ENCODE measurements at regions not wholly inside any gene's neighbourhood (a gene's known extent, or its start where the extent isn't known, plus 50 kb on each side); places are given as distances from the start of the nearest gene placed in this dataset.

GRCh38 chr2:118197011-118197675, 108.9 kb downstream of the INSIG2 start:
- no peak for DNase-seq (ENCODE audit: low read depth in 2 of 2)

- no peak for DNase-seq (ENCODE audit: low read depth in 2 of 2)
Measured at GRCh38 chr2:118190474-118190873, 102.2 kb downstream of the INSIG2 start.

DNA sequence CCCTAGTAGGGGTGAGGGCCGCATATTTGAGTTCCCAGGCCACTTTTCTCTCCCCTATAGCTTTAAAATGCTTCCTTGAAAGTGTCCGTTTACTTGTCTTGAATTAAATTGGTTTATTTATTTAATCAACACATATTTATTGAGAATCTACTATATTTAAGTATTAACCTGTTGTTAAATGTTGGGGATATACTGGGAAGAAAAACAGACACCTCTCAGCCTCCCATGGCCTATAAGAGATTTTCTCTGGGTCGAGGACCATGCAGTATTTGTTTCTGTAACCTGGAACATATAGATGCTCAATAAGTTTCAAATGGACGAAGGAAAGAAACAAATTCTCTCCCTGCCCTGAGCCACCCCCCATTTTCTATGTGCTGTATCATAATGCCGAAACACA, 98.6 kb downstream of the INSIG2 start:
- no peak for DNase-seq (ENCODE audit: low read depth in 2 of 2)

DNA sequence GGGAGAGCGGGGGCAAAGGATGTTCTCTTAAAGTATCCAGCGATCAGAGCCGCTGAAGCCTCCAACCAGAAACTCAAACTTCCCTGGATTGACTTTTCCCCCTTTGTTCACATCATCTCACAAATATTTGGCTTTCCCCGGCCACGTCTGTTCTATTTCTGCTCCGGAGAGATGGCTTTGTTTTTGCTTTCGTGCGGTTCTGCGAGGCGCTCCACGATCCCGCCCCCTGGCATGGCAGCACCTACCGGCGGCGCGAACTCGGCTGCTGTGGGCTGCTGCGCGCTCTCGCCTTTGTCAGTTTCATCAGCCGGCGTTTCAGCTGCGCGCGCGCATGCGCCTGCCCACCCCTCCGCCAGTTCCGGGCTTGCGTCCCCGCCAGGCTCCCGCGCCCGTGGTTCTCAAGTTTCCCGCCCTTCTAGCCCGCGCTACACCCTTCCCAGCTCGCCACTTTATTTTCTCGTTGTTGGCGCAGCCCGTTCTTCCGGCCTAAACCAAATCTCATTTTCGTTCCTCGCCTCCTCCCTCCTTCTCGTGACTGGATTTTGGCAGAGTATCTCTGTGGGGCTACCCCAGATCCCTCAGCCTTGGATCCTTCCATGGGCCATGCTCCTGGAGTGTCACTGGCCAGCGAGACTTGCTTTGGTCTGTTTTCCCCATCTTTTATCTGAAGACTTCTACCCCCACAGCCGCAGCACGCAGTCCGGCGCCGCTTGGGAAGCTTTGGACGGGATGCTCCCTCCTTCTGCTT, 98.0 kb downstream of the INSIG2 start:
- DNase-seq (ENCODE audit: low read depth in 2 of 2), result peak; percentile 73 to 90

DNA sequence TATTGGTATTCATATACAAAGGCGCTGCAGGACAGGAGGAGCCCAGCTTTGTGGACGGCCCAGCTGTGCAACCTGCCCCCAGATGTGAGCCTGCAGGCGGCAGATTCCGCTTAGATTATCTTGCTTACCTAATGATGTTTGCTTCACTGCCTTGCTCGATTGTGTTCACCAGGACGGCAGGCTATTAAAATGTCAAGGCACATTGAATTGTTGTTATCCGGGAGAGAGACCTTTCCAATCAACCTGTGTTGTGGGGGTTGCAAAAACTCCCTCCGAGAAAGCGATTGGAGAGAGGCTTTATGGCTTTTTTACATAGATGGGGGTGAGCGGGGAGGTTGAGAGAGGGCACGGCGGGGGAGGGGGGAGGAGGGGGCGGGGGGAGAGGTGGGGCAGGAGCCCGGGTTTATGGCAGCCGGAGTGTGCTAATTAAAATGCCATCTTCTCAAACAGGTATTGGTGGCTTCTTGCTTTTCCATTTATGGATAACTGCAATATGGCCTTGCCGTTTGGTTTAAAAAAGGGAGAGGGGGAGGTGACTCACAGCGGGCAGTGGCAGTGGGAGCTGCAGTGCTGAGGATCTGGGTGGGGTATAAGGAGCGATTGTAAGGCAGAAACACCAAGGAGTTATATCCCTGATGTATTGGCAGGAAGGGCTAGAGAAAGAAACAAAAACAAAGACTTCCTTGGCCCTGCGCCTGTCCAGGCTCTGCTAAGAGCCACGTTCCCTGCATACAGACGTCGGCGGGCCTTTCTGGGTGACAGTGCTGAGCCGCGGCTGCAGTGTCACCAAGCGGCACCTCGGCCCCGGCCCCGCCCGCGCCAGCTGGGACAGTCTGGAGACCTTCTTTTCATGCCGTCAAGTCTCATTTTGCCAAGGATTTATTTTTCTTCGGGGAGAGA, 97.2 kb downstream of the INSIG2 start:
- DNase-seq (ENCODE audit: low read depth in 2 of 2), result peak in 1 of 2 donors; percentile 27

- DNase-seq (ENCODE audit: low read depth in 2 of 2), result no peak
Measured at GRCh38 chr2:118183381-118183780, 95.1 kb downstream of the INSIG2 start.

GRCh38 chr2:118179445-118179844, 91.2 kb downstream of the INSIG2 start:
- DNase-seq (ENCODE audit: low read depth in 2 of 2), result no peak

DNA sequence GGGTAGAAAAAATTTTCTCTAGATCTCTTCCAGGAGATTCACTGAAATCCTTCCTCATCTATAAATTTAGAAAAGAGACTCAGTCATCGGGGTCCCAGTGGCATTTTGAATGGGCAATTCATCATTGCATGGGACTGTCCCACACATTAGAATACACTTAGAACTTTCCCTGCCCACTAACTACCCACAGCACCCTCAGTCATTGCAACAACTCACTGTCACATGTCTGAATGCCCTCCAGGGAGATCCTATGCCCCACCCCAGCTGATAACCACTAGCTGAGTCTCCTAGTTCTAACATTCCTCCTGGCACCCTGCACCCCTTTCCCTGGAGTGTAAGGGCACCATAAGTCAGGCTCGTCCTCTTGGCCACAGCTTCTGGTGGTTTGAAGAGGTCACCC, 89.6 kb downstream of the INSIG2 start:
- DNase-seq (ENCODE audit: low read depth in 2 of 2), result no peak

DNA sequence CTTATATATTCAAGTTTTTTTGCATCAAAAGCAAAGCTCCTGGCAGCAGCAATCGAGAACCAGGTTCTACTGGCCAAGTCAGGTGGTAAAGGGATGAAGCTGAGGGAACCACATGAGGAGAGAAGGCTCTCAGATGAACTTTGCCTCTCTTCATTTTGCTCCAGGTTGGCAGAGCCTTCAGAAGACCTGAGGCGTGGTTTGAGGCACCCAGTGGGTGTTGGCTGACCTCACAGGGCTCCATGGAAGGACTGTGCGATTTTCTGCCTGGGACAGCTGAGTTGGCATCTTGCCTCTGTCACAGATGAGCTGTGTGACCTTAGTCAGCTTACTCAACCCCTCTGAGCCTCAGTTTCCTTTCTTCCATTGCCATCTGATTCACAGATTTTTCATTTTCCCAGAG, 89.0 kb downstream of the INSIG2 start:
- no peak for DNase-seq (ENCODE audit: low read depth in 2 of 2)

- no peak for DNase-seq (ENCODE audit: low read depth in 2 of 2)
Measured at GRCh38 chr2:118176601-118177000, 88.3 kb downstream of the INSIG2 start.

DNA sequence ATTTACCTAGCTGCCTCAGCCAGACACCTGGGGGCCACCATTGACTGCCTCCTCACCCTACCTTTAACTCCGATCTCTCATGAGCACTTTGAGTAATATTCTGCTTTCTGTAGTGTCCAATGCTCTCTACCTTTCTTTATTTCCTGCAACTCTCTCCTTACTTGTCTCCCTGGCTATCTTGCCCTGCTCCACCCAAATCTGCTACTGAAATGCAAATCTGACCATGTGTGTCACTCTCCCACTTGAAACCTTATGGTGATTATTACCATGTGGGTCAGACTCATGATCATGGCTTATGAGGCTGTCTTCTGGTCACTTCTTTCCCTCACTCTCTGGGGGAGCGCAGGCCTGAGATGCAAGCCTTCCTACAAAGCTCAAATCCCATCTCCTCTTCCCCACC, 83.3 kb downstream of the INSIG2 start:
- no peak for DNase-seq (ENCODE audit: low read depth in 2 of 2)

DNA sequence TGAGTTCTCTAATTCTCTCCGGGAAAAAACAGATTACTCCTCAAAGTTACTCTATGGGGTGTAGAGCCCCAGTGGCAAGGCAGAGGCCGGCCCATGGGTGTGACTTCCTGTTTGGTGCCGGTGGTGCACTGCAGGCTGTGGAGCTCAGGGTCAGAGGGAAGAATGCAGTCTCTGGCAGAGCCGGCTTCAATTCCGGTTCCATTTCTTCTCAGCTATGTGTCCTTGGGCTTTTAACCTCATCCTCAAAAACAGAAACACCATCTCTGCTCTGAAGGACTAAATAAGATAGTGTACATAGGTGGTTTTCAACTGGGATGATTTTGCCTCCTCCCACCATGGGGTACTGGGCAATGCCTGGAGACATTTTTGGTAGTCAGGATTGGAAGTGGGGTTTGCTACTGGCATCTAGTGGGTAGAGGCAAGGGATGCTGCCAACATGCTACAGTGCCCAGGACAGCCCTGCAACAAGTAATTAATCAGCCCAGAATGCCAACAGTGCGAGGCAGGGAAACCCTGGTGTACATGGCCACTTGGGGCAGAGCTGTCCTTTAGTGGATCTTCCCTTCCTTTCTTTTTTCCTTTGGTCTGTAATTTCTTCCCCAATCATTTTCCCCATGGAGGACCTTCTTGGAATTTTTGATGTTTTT, 81.2 kb downstream of the INSIG2 start:
- DNase-seq (ENCODE audit: low read depth in 2 of 2), result no peak

DNA sequence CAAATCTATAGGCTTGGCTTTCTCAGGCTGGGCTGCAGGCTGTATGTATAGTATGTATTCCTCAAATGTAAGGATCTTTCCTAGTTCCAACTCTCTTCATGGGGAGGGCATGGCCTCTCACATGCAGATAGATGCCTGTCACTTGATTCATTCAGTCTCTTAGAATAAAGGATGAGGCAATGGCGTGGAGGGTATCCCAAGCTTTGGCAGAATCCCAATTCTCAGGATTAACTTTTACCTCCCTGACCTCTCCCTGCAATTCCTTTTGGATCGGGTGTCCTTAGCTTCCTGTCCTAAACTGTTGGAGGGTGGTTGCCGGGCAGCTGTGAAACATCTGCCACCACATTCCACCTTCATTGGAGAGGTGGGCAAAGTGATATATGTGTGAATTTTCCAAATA, 80.3 kb downstream of the INSIG2 start:
- no peak for DNase-seq (ENCODE audit: low read depth in 2 of 2)

DNA sequence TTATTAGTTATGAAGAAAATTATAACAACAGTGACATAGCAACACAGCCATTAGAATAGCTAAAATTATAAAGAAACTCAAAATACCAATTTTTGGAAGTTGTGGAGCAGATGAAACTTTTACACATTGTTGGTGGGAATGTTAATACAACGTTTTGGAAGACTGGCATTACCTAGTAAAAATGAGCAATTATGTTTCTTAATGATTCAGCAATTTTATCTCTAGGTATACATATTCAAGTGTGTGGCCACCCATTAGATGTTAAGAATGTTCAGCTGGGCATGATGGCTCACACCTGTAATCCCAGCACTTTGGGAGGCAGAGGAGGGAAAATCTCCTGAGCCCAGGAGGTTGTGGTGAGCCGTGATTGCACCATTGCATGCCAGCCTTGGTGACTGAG, 78.8 kb downstream of the INSIG2 start:
- DNase-seq (ENCODE audit: low read depth in 2 of 2), result no peak

DNA sequence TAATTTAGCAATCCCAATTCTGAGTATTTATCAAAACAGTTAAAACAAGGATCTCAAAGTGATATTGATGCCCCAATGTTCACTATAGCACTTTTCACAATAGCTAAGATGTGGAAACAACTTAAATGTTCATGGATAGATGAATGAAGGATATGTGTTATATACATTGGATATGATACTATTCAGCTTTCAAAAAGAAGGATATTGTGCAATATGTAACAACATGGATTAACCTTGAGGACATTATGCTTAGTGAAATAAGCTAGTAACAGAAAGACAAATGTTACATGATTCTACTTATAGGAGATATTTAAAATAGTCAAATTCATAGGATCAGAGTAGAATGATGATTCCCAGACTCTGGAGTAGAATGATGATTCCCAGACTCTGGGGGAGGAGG, 78.0 kb downstream of the INSIG2 start:
- DNase-seq (ENCODE audit: low read depth in 2 of 2), result no peak

- no peak for DNase-seq (ENCODE audit: low read depth in 2 of 2)
Measured at GRCh38 chr2:118165595-118165994, 77.3 kb downstream of the INSIG2 start.

All from stimulated activated CD8-positive, alpha-beta memory T cell treated with anti-CD3 and anti-CD28 coated beads, Interleukin-7, amount 100 ng/mL, for 4 hours (primary cell).